Smooth muscle cell (in vitro differentiated cells): ENCODE measurements at regions not wholly inside any gene's neighbourhood (a gene's known extent, or its start where the extent isn't known, plus 50 kb on each side); places are given as distances from the start of the nearest gene placed in this dataset.

Experiments used
- DNase-seq: peaks from one replicate; lab custom pipeline; 2025; ENCODE audit not compliant: unreplicated experiment; lab: John Stamatoyannopoulos, UW
- H2AFZ ChIP-seq: fragments of 200-600 bp; sonication (generic); 2 replicates; pipeline ENCODE4 v1.6.0; 2016; ENCODE audit warnings: antibody characterized with exemption, low read depth, mild to moderate bottlenecking
- H3F3A ChIP-seq: fragments of 200-600 bp; sonication (generic); 2 replicates; pipeline ENCODE4 v1.6.0; 2017; ENCODE audit warnings: antibody characterized with exemption, low read depth
- H3K27ac ChIP-seq: fragments of 200-600 bp; sonication (generic); 2 replicates; pipeline ENCODE4 v1.5.1; 2016; ENCODE audit warnings: low read depth, mild to moderate bottlenecking
- H3K27me3 ChIP-seq: fragments of 200-600 bp; sonication (generic); 2 replicates; pipeline ENCODE4 v1.6.1; 2016; ENCODE audit warnings: low read depth, mild to moderate bottlenecking
- H3K36me3 ChIP-seq: fragments of 200-600 bp; sonication (generic); 2 replicates; pipeline ENCODE4 v1.5.1; 2016; ENCODE audit warnings: low read depth
- H3K4me1 ChIP-seq: fragments of 200-600 bp; sonication (generic); 2 replicates; pipeline ENCODE4 v1.5.1; 2016; ENCODE audit warnings: low read depth
- H3K4me2 ChIP-seq: fragments of 200-600 bp; sonication (generic); 2 replicates; pipeline ENCODE4 v1.6.0; 2016; ENCODE audit warnings: mild to moderate bottlenecking
- H3K4me3 ChIP-seq: fragments of 200-600 bp; sonication (generic); 2 replicates; pipeline ENCODE4 v1.5.1; 2016; ENCODE audit warnings: mild to moderate bottlenecking
- H3K79me2 ChIP-seq: fragments of 200-600 bp; sonication (generic); 2 replicates; pipeline ENCODE4 v1.6.0; 2016; ENCODE audit warnings: low read depth, mild to moderate bottlenecking
- H3K9ac ChIP-seq: fragments of 200-600 bp; sonication (generic); 2 replicates; pipeline ENCODE4 v1.6.0; 2016; ENCODE audit warnings: low read depth
- H3K9me3 ChIP-seq: fragments of 200-600 bp; sonication (generic); replicated peaks from 2 replicates; pipeline ENCODE4 v1.5.1; 2016; ENCODE audit warnings: low read depth
- H4K20me1 ChIP-seq: fragments of 200-600 bp; sonication (generic); 2 replicates; pipeline ENCODE4 v1.6.0; 2016; ENCODE audit warnings: low read depth
- CTCF ChIP-seq: fragments of 200-600 bp; sonication (generic); IDR thresholded peaks from 2 replicates; pipeline ENCODE4 v1.5.1; 2017; ENCODE audit warnings: borderline replicate concordance, mild to moderate bottlenecking, antibody characterized with exemption; ENCODE audit not compliant: insufficient read depth, poor library complexity, severe bottlenecking
- WGBS: methylation state at CpG from one replicate; pipeline ENCODE4 v1.1.7; 2016; ENCODE audit warnings: low lambda C conversion rate; 5-methylcytosine and 5-hydroxymethylcytosine counted together

GRCh38 chr5:13478831-13479465 is 465.5 kb downstream of the DNAH5 start:
- H3K9me3 ChIP-seq, result no peaks in the 10 kb centered on the region
- no peak overlapping the region for H3K27ac ChIP-seq
- H4K20me1 ChIP-seq, result no peaks in the 10 kb centered on the region
- H3K4me3 ChIP-seq, result no peak overlapping the region
- H3K27me3 ChIP-seq, result peaks cover 19% of the 10 kb centered on the region
- no peaks in the 10 kb centered on the region for H3K79me2 ChIP-seq
- peak overlapping the region; percentile 44 for H3K4me2 ChIP-seq
- TF ChIP-seq CTCF, result peak; percentile 61
- H3K9ac ChIP-seq, result no peak overlapping the region
- no peak overlapping the region for H2AFZ ChIP-seq
- H3K4me1 ChIP-seq, result no peaks in the 10 kb centered on the region
- 35% methylated on average over 9 of the region's 9 CpGs for WGBS
- H3F3A ChIP-seq, result no peaks in the 10 kb centered on the region
- no peak for DNase-seq
- H3K36me3 ChIP-seq, result no peaks in the 10 kb centered on the region

- TF ChIP-seq CTCF, result no peak
- peaks cover 5% of the 10 kb centered on the region for H3K27me3 ChIP-seq
- no peaks in the 10 kb centered on the region for H3K36me3 ChIP-seq
- H3F3A ChIP-seq, result no peaks in the 10 kb centered on the region
- H4K20me1 ChIP-seq, result no peaks in the 10 kb centered on the region
- H3K9ac ChIP-seq, result no peak overlapping the region
- no peaks in the 10 kb centered on the region for H3K9me3 ChIP-seq
- no peak overlapping the region for H2AFZ ChIP-seq
- no peak overlapping the region for H3K27ac ChIP-seq
- H3K79me2 ChIP-seq, result no peaks in the 10 kb centered on the region
- no peaks in the 10 kb centered on the region for H3K4me1 ChIP-seq
- DNase-seq, result no peak
- WGBS, result 56% methylated on average over 7 of the region's 7 CpGs
- H3K4me2 ChIP-seq, result peak overlapping the region; percentile 7
- H3K4me3 ChIP-seq, result no peak overlapping the region
Observed at GRCh38 chr5:13477118-13477737, 467.3 kb downstream of the DNAH5 start.

- Histone ChIP-seq H3F3A (no peaks in the 10 kb centered on the region), H3K4me1 (no peaks in the 10 kb centered on the region), H3K27ac (no peak overlapping the region), H3K79me2 (no peaks in the 10 kb centered on the region), H3K4me2 (no peak overlapping the region), H4K20me1 (no peaks in the 10 kb centered on the region), H3K9ac (no peak overlapping the region), H3K9me3 (no peaks in the 10 kb centered on the region), H3K36me3 (no peaks in the 10 kb centered on the region), H3K27me3 (no peaks in the 10 kb centered on the region), H3K4me3 (no peak overlapping the region), H2AFZ (no peak overlapping the region)
- 92% methylated on average over 5 of the region's 5 CpGs for WGBS
- no peak for DNase-seq
- no peak for TF ChIP-seq CTCF
Observed at GRCh38 chr5:13472842-13473241, 471.6 kb downstream of the DNAH5 start.

GRCh38 chr5:13470975-13471374 is 473.5 kb downstream of the DNAH5 start:
- no peak for DNase-seq
- no peaks in the 10 kb centered on the region for H3K36me3 ChIP-seq
- no peak overlapping the region for H3K4me2 ChIP-seq
- no peak overlapping the region for H3K4me3 ChIP-seq
- H3K4me1 ChIP-seq, result no peaks in the 10 kb centered on the region
- H4K20me1 ChIP-seq, result no peaks in the 10 kb centered on the region
- no peaks in the 10 kb centered on the region for H3K27me3 ChIP-seq
- TF ChIP-seq CTCF, result no peak
- H3K9me3 ChIP-seq, result no peaks in the 10 kb centered on the region
- no peaks in the 10 kb centered on the region for H3F3A ChIP-seq
- H3K9ac ChIP-seq, result no peak overlapping the region
- 97% methylated on average over 1 of the region's 1 CpG for WGBS
- no peaks in the 10 kb centered on the region for H3K79me2 ChIP-seq
- H3K27ac ChIP-seq, result no peak overlapping the region
- no peak overlapping the region for H2AFZ ChIP-seq
